NCI-H146 (cell line): ENCODE measurements at regions not wholly inside any gene's neighbourhood (a gene's known extent, or its start where the extent isn't known, plus 50 kb on each side); places are given as distances from the start of the nearest gene placed in this dataset.

Source experiments
- DNase-seq: peaks from one replicate; lab custom pipeline; 2025; lab: John Stamatoyannopoulos, UW

GRCh38 chr3:24641628-24642027 lies 147.0 kb upstream of the THRB start:
- DNase-seq = no peak

- DNase-seq = no peak
Observed at GRCh38 chr3:24645047-24645446, 150.4 kb upstream of the THRB start.

GRCh38 chr3:24646790-24647189 lies 152.1 kb upstream of the THRB start:
- no peak for DNase-seq

GRCh38 chr3:24648063-24648462 lies 153.4 kb upstream of the THRB start:
- DNase-seq = no peak

- no peak for DNase-seq
Observed at GRCh38 chr3:24650839-24651238, 156.2 kb upstream of the THRB start.

GRCh38 chr3:24657870-24658510 lies 163.3 kb upstream of the THRB start:
- DNase-seq = no peak

- no peak for DNase-seq
Observed at GRCh38 chr3:24661175-24661584, 166.5 kb upstream of the THRB start.

GRCh38 chr3:24662449-24663345 lies 168.0 kb upstream of the THRB start:
- DNase-seq = no peak

GRCh38 chr3:24663406-24663805 lies 168.8 kb upstream of the THRB start:
- DNase-seq = no peak

GRCh38 chr3:24668039-24668438 lies 173.4 kb upstream of the THRB start:
- no peak for DNase-seq

GRCh38 chr3:24670871-24671270 lies 176.2 kb upstream of the THRB start:
- DNase-seq = no peak

GRCh38 chr3:24673596-24673995 lies 178.9 kb upstream of the THRB start:
- DNase-seq = no peak

- no peak for DNase-seq
Observed at GRCh38 chr3:24674261-24674660, 179.6 kb upstream of the THRB start.

GRCh38 chr3:24678021-24678420 lies 183.4 kb upstream of the THRB start:
- no peak for DNase-seq

GRCh38 chr3:24678421-24678865 lies 183.8 kb upstream of the THRB start:
- DNase-seq = no peak

- no peak for DNase-seq
Observed at GRCh38 chr3:24679429-24679828, 184.8 kb upstream of the THRB start.

GRCh38 chr3:24680214-24680967 lies 185.7 kb upstream of the THRB start:
- DNase-seq = peak; percentile 2

GRCh38 chr3:24682141-24682547 lies 187.5 kb upstream of the THRB start:
- no peak for DNase-seq

- no peak for DNase-seq
Observed at GRCh38 chr3:24683090-24683489, 188.4 kb upstream of the THRB start.

GRCh38 chr3:24683633-24684384 lies 189.2 kb upstream of the THRB start:
- DNase-seq = peak; percentile 12

- no peak for DNase-seq
Observed at GRCh38 chr3:24684506-24685023, 189.9 kb upstream of the THRB start.

- DNase-seq = no peak
Observed at GRCh38 chr3:24686808-24687207, 192.2 kb upstream of the THRB start.
